GM23338 (cell line): ENCODE measurements at regions not wholly inside any gene's neighbourhood (a gene's known extent, or its start where the extent isn't known, plus 50 kb on each side); places are given as distances from the start of the nearest gene placed in this dataset.

Experiments
- CTCF ChIP-seq, 2 experiments: fragments of 200-600 bp in 1 of 2; sonication (generic) in 1 of 2; conservative IDR thresholded peaks; 2 replicates each; pipeline versions ENCODE4 v1.5.1 to v1.6.1; 2016 to 2017; ENCODE audit warnings: antibody characterized with exemption in 2 of 2, low read depth in 2 of 2, mild to moderate bottlenecking in 2 of 2, moderate library complexity in 1 of 2
- ETS1 ChIP-seq: IDR thresholded peaks from 2 replicates; pipeline ENCODE4 v1.6.1; 2016; ENCODE audit warnings: antibody characterized with exemption
- EZH2 ChIP-seq: fragments of 200-600 bp; sonication (generic); IDR thresholded peaks from one replicate; pipeline ENCODE4 v1.8.0; 2017; ENCODE audit warnings: antibody characterized with exemption, mild to moderate bottlenecking, low read depth; ENCODE audit not compliant: unreplicated experiment
- EZH2phosphoT487 ChIP-seq: fragments of 200-600 bp; sonication (generic); IDR thresholded peaks from one replicate; pipeline ENCODE4 v1.8.1; 2018; ENCODE audit warnings: antibody characterized with exemption; ENCODE audit not compliant: unreplicated experiment
- JUNB ChIP-seq: IDR thresholded peaks from one replicate; pipeline ENCODE4 v1.6.1; 2016; ENCODE audit warnings: antibody characterized with exemption; ENCODE audit not compliant: unreplicated experiment
- NANOG ChIP-seq: IDR thresholded peaks from 2 replicates; pipeline ENCODE4 v1.6.1; 2016; ENCODE audit warnings: antibody characterized with exemption, borderline replicate concordance
- POLR2AphosphoS5 ChIP-seq: IDR thresholded peaks from 2 replicates; pipeline ENCODE4 v1.6.1; 2016; ENCODE audit warnings: antibody characterized with exemption, low read depth
- ZNF331 ChIP-seq: fragments of 250-450 bp; sonication (Bioruptor Pico); IDR thresholded peaks from 2 replicates; pipeline ENCODE4 v1.5.0; 2020; ENCODE audit warnings: low read depth, mild to moderate bottlenecking, moderate library complexity
- TF ChIP-seq, protein P1 (sequence below): IDR thresholded peaks from one replicate; pipeline ENCODE4 v1.6.1; 2018; ENCODE audit warnings: antibody characterized with exemption; ENCODE audit not compliant: unreplicated experiment

GRCh38 chr6:40717411-40718057 is 130.4 kb upstream of the LRFN2 start:
- TF ChIP-seq ZNF331 (CRISPR knock-in tag) (no peak), CTCF (conservative IDR thresholded peaks at IDR 0.05; ENCODE audit: low read depth in 2 of 2) (no peak), POLR2AphosphoS5 (no peak), EZH2 (no peak), ETS1 (no peak), NANOG (no peak), EZH2phosphoT487 (no peak), JUNB (no peak)
- TF ChIP-seq, protein P1, sequence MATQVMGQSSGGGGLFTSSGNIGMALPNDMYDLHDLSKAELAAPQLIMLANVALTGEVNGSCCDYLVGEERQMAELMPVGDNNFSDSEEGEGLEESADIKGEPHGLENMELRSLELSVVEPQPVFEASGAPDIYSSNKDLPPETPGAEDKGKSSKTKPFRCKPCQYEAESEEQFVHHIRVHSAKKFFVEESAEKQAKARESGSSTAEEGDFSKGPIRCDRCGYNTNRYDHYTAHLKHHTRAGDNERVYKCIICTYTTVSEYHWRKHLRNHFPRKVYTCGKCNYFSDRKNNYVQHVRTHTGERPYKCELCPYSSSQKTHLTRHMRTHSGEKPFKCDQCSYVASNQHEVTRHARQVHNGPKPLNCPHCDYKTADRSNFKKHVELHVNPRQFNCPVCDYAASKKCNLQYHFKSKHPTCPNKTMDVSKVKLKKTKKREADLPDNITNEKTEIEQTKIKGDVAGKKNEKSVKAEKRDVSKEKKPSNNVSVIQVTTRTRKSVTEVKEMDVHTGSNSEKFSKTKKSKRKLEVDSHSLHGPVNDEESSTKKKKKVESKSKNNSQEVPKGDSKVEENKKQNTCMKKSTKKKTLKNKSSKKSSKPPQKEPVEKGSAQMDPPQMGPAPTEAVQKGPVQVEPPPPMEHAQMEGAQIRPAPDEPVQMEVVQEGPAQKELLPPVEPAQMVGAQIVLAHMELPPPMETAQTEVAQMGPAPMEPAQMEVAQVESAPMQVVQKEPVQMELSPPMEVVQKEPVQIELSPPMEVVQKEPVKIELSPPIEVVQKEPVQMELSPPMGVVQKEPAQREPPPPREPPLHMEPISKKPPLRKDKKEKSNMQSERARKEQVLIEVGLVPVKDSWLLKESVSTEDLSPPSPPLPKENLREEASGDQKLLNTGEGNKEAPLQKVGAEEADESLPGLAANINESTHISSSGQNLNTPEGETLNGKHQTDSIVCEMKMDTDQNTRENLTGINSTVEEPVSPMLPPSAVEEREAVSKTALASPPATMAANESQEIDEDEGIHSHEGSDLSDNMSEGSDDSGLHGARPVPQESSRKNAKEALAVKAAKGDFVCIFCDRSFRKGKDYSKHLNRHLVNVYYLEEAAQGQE = no peak
